Thyroid gland (tissue), 4 donors: ENCODE measurements at regions not wholly inside any gene's neighbourhood (a gene's known extent, or its start where the extent isn't known, plus 50 kb on each side); places are given as distances from the start of the nearest gene placed in this dataset.
"Not testable (repeated sequence)": the region's sequence is repeated elsewhere in the genome, so short reads cannot be mapped to it uniquely, and the experiment has no call there.

Experiments used
- DNase-seq, 2 donors: peaks; one replicate each; pipeline ENCODE4 v3.0.0-alpha.2; 2019
- H3K27ac ChIP-seq, 3 donors: fragments of 200-600 bp; sonication (generic); 1 replicate in 2 of 3; 2 replicates in 1 of 3; pipeline ENCODE4 v1.5.1; 2016 to 2019; ENCODE audit warnings: mild to moderate bottlenecking in 1 of 3, moderate library complexity in 1 of 3
- H3K27me3 ChIP-seq: fragments of 200-600 bp; sonication (generic); one replicate; pipeline ENCODE4 v1.5.1; 2019
- H3K36me3 ChIP-seq, 2 donors: fragments of 200-600 bp; sonication (generic); one replicate each; pipeline ENCODE4 v1.5.1; 2016 to 2019
- H3K4me1 ChIP-seq, 2 donors: fragments of 200-600 bp; sonication (generic); one replicate each; pipeline ENCODE4 v1.5.1; 2017 to 2019
- H3K4me3 ChIP-seq, 3 donors: fragments of 200-600 bp; sonication (generic); replicated peaks in 1 of 3; 1 replicate in 2 of 3; 2 replicates in 1 of 3; pipeline ENCODE4 v1.5.1; 2016; ENCODE audit warnings: mild to moderate bottlenecking in 1 of 3
- H3K9me3 ChIP-seq: fragments of 200-600 bp; sonication (generic); one replicate; pipeline ENCODE4 v1.5.1; 2017
- CTCF ChIP-seq, 6 experiments: fragments of 200-600 bp in 3 of 6; fragments of 450-650 bp in 3 of 6; sonication (generic) in 3 of 6; IDR thresholded peaks; one replicate each; pipeline ENCODE4 v1.5.1; 2016 to 2019; ENCODE audit warnings: antibody characterized with exemption in 6 of 6, mild to moderate bottlenecking in 2 of 6, inconsistent platforms in 1 of 6, moderate library complexity in 1 of 6
- POLR2A ChIP-seq, 2 donors: fragments of 450-650 bp; IDR thresholded peaks; one replicate each; pipeline ENCODE4 v1.6.1; 2017; ENCODE audit warnings: antibody characterized with exemption in 2 of 2, mild to moderate bottlenecking in 2 of 2, moderate library complexity in 1 of 2
- WGBS, 2 donors: methylation state at CpG; one replicate each; pipeline ENCODE4 v1.1.5; 2017; 5-methylcytosine and 5-hydroxymethylcytosine counted together
- intact Hi-C: fragments of 100-400 bp; cut with DNase I; formaldehyde crosslinking; loops from one replicate; pipeline ENCODE4 v1.15.1; 2023

GRCh38 chr15:31223478-31224350 is 102.9 kb upstream of the KLF13 start:
- H3K27ac ChIP-seq = peak overlapping the region; percentile 39 to 76 (median 63)

GRCh38 chr15:31224661-31225060 is 102.0 kb upstream of the KLF13 start:
- DNase-seq, H3K9me3 ChIP-seq, H3K4me3 ChIP-seq, intact Hi-C loops, H3K27ac ChIP-seq, H3K36me3 ChIP-seq, H3K27me3 ChIP-seq: not testable (repeated sequence)
- WGBS, 2 donors = 79 to 85% methylated on average over 4 of the region's 4 CpGs
- peaks cover 17 to 32% of the 10 kb centered on the region in 2 donors for H3K4me1 ChIP-seq

More at GRCh38 chr15:31223478-31224350, 102.9 kb upstream of the KLF13 start:
- peak; percentile 65 to 72 for DNase-seq
- Histone ChIP-seq H3K4me1 (peaks cover 17 to 26% of the 10 kb centered on the region in 2 donors), H3K9me3 (no peaks in the 10 kb centered on the region), H3K36me3 (no peaks in the 10 kb centered on the region), H3K27me3 (no peaks in the 10 kb centered on the region), H3K4me3 (no peak overlapping the region)
- intact Hi-C loops = no loop called here
- 43 to 45% methylated on average over 26 to 39 of the region's 42 CpGs for WGBS, 2 donors
- TF ChIP-seq CTCF (IDR thresholded peaks at IDR 0.05) (no peak), POLR2A (IDR thresholded peaks at IDR 0.05) (no peak)

DNA sequence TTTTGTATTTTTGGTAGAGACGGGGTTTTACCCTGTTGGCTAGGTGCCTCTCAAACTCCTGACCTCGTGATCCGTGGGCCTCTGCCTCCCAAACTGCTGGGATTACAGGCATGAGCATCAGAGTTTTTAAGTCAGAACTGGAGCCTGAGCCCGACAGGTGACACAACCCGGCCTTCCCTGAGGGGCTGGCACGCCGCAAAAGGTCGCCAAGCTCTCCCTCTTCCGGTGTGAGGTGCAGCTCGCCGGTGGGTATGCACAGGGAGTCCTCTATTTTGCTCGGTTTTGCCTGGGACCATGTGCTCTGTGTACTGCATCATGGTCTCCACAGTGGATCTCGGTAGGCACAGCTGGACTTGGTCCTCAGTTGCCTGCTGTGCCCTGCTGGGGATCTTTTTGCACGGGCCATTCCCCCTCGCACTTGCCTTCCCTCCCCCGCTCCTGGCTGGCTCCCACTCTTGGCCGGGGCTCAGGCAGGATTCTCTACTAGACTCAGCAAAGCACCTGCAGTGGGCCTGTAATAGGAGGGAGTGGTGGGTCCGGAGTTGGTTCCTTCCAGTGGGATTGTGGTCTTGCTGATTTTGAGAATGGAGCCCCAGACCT is 101.2 kb upstream of the KLF13 start:
- Histone ChIP-seq H3K9me3 (no peaks in the 10 kb centered on the region), H3K27me3 (no peaks in the 10 kb centered on the region), H3K27ac (no peak overlapping the region), H3K4me1 (peaks cover 17 to 33% of the 10 kb centered on the region in 2 donors), H3K4me3 (no peak overlapping the region), H3K36me3 (no peaks in the 10 kb centered on the region)
- intact Hi-C loops = no loop called here
- DNase-seq = no peak
- 90 to 93% methylated on average over 12 to 18 of the region's 18 CpGs for WGBS, 2 donors
- TF ChIP-seq POLR2A (IDR thresholded peaks at IDR 0.05) (no peak), CTCF (IDR thresholded peaks at IDR 0.05) (no peak)

DNA sequence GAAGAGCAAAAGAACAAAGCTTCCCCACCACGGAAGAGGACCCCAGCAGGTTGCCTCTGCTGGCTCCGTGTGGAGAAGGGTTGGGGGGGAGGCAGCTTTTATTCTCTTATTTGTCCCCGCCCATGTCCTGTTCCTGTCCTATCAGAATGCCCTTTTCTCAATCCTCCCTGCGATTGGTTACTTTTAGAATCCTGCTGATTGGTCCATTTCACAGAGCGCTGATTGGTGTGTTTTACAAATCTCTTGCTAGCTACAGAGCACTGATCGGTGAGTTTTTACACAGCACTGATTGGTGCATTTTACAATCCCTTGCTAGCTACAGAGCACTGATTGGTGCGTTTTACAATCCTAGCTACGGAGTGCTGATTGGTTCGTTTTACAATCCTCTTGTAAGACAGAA is 100.6 kb upstream of the KLF13 start:
- no peak for TF ChIP-seq CTCF (IDR thresholded peaks at IDR 0.05)
- no peak for TF ChIP-seq POLR2A (IDR thresholded peaks at IDR 0.05)
- Histone ChIP-seq H3K27ac (no peak overlapping the region), H3K4me1 (peaks cover 17 to 39% of the 10 kb centered on the region in 2 donors), H3K9me3 (no peaks in the 10 kb centered on the region), H3K36me3 (no peaks in the 10 kb centered on the region), H3K27me3 (no peaks in the 10 kb centered on the region), H3K4me3 (no peak overlapping the region)
- intact Hi-C loops = no loop called here
- WGBS, 2 donors = 92 to 94% methylated on average over 9 of the region's 9 CpGs
- DNase-seq = no peak

DNA sequence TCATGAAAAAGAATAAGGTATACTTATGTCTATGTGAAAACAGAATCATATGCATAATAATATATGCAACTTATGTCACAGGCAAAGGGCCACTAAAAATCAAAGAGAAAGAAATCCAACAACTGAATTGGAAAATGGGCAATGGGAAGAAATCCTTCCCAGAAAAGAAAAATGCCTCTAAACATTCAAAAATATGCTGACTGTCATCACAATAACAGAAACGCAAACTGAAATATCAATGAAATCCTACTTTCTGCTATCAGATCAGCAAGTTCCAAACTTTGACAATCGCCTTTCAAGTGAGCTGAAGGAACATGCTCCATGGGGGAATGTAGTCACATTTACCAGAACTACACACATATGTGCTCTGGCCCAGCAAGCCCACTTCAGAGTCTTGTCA is 99.4 kb upstream of the KLF13 start:
- 92 to 95% methylated on average over 2 of the region's 2 CpGs for WGBS, 2 donors
- TF ChIP-seq POLR2A (IDR thresholded peaks at IDR 0.05) (no peak), CTCF (IDR thresholded peaks at IDR 0.05) (no peak)
- Histone ChIP-seq H3K4me3 (no peak overlapping the region), H3K36me3 (no peaks in the 10 kb centered on the region), H3K4me1 (peaks cover 17 to 48% of the 10 kb centered on the region in 2 donors), H3K27ac (no peak overlapping the region), H3K9me3 (no peaks in the 10 kb centered on the region), H3K27me3 (no peaks in the 10 kb centered on the region)
- intact Hi-C loops = no loop called here
- no peak for DNase-seq
